Osteocyte (in vitro differentiated cells): ENCODE measurements at regions not wholly inside any gene's neighbourhood (a gene's known extent, or its start where the extent isn't known, plus 50 kb on each side); places are given as distances from the start of the nearest gene placed in this dataset.

ENCODE experiments used
- DNase-seq: peaks from one replicate; pipeline ENCODE4 v3.0.0; 2021; ENCODE audit warnings: mixed read lengths; ENCODE audit not compliant: unreplicated experiment; ENCODE audit errors: extremely low spot score
- H3K27ac Mint-ChIP-seq: one replicate; pipeline ENCODE4 v1.8.0; 2021; ENCODE audit warnings: mild to moderate bottlenecking, mixed read lengths; ENCODE audit not compliant: unreplicated experiment
- H3K27me3 Mint-ChIP-seq: one replicate; pipeline ENCODE4 v1.8.0; 2021; ENCODE audit warnings: mixed read lengths; ENCODE audit not compliant: unreplicated experiment
- H3K36me3 Mint-ChIP-seq: one replicate; pipeline ENCODE4 v1.8.0; 2021; ENCODE audit warnings: mixed read lengths; ENCODE audit not compliant: unreplicated experiment
- H3K4me1 Mint-ChIP-seq: one replicate; pipeline ENCODE4 v1.8.0; 2021; ENCODE audit warnings: mixed read lengths; ENCODE audit not compliant: unreplicated experiment
- H3K4me3 Mint-ChIP-seq: one replicate; pipeline ENCODE4 v1.8.0; 2021; ENCODE audit warnings: mild to moderate bottlenecking, moderate library complexity, mixed read lengths; ENCODE audit not compliant: unreplicated experiment
- H3K9me3 Mint-ChIP-seq: one replicate; pipeline ENCODE4 v1.8.0; 2021; ENCODE audit warnings: mixed read lengths; ENCODE audit not compliant: unreplicated experiment
- TF ChIP-seq, protein P1 (sequence below): fragments of 200-600 bp; sonication (generic); IDR thresholded peaks from 2 replicates; pipeline ENCODE4 v1.5.0; 2021; ENCODE audit warnings: antibody characterized with exemption, mild to moderate bottlenecking, moderate library complexity

DNA sequence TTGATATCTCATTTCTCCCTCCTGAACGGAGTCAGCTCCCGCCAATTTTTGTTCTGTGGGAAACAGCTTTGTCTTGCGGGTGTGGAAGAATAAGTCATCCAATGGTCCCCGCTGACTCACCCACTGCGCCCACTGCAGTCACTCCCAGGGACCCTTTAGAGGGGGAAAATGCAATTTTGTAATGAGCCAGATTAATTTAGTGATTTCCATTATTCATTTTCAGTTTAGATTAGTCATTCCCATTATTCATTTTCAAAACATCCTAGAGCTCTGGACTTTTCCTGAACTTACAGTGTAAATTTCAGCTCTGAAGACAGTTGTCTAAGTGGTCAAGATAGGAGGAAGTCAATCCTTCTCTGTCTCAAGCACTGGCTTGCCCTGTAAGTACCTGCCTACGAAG, 154.9 kb upstream of the TMEM72 start:
- H3K9me3 Mint-ChIP-seq = no peaks in the 10 kb centered on the region
- H3K4me3 Mint-ChIP-seq = no peak overlapping the region
- peak overlapping the region; percentile 72 for H3K27ac Mint-ChIP-seq
- H3K27me3 Mint-ChIP-seq = no peaks in the 10 kb centered on the region
- H3K36me3 Mint-ChIP-seq = no peaks in the 10 kb centered on the region
- peaks cover 70% of the 10 kb centered on the region for H3K4me1 Mint-ChIP-seq
- DNase-seq = no peak
- TF ChIP-seq, protein P1, sequence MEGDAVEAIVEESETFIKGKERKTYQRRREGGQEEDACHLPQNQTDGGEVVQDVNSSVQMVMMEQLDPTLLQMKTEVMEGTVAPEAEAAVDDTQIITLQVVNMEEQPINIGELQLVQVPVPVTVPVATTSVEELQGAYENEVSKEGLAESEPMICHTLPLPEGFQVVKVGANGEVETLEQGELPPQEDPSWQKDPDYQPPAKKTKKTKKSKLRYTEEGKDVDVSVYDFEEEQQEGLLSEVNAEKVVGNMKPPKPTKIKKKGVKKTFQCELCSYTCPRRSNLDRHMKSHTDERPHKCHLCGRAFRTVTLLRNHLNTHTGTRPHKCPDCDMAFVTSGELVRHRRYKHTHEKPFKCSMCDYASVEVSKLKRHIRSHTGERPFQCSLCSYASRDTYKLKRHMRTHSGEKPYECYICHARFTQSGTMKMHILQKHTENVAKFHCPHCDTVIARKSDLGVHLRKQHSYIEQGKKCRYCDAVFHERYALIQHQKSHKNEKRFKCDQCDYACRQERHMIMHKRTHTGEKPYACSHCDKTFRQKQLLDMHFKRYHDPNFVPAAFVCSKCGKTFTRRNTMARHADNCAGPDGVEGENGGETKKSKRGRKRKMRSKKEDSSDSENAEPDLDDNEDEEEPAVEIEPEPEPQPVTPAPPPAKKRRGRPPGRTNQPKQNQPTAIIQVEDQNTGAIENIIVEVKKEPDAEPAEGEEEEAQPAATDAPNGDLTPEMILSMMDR = no peak

DNA sequence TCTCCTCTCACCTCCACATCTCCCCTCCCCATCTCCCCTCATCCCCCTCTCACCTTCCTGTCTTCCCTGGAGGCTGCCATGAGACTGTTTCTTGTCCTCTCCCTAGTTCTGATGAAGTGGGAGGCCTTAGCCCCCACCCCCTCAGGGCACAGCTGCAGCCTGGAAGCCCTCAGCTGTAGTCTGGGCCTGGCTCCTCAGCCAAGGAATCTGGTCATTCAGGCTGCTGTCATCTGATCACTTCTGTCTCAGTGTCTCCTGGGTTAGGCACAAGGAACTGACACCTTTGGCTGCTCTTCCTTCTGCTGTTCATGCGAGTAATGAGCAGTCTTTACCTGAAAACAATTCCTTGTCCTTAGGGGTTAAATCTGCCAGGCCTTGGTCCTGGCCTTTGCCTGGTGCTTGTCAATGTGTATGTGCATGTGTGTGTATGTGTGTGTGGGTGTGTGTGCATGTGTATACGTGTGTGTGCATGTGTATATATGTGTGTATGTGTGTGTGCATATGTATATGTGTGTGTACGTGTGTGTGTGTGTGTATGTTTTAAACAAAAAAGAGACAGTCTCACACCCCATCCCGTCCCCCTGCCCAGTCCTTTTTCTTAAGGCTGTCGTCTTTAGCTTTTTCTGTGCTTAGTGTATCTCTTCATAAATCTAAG, 153.5 kb upstream of the TMEM72 start:
- H3K36me3 Mint-ChIP-seq = no peaks in the 10 kb centered on the region
- peaks cover 65% of the 10 kb centered on the region for H3K4me1 Mint-ChIP-seq
- H3K27ac Mint-ChIP-seq = no peak overlapping the region
- H3K27me3 Mint-ChIP-seq = no peaks in the 10 kb centered on the region
- DNase-seq = no peak
- no peaks in the 10 kb centered on the region for H3K9me3 Mint-ChIP-seq
- TF ChIP-seq, protein P1 = no peak
- H3K4me3 Mint-ChIP-seq = no peak overlapping the region

DNA sequence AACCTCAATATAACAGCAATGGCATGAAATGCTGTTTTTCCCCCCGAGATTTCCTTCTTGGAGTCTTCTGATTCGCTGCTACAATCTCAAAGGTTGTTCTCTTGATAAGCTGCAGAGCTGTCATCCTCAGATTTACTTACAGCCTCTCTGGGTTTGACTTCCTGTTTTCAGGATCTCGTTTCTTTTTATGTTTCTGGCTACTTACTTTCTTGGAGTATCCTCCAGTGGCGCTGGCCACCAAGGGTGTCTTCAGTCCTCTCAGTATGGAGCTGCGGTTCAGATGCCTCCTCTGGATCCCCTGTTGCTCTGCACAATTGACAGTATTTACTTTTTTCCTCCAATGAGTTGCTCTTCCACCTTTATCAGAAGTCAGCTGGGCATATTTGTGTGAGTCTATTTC, 152.0 kb upstream of the TMEM72 start:
- Mint-ChIP-seq H3K27ac (peak overlapping the region; percentile 16), H3K4me3 (no peak overlapping the region), H3K27me3 (no peaks in the 10 kb centered on the region), H3K4me1 (peaks cover 66% of the 10 kb centered on the region), H3K9me3 (no peaks in the 10 kb centered on the region), H3K36me3 (no peaks in the 10 kb centered on the region)
- TF ChIP-seq, protein P1 = no peak
- no peak for DNase-seq

DNA sequence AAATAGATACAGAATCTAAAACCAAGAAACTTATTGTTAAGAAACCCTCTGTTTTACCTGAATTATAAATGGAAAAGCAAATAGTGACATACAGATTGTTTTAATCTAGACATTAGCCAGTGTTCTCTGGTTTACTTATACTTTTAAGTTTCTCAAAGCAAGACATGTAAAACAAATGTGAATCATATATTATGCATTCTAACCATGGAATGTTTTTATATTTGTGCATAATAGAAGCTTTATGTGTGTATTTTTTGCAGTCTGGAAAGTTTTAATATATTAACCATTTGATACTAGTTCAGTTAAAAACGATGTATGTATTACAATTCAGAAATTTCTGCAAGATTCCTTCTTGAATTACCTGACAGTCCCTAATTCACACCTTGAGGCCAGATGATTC, 150.6 kb upstream of the TMEM72 start:
- TF ChIP-seq, protein P1 = no peak

DNA sequence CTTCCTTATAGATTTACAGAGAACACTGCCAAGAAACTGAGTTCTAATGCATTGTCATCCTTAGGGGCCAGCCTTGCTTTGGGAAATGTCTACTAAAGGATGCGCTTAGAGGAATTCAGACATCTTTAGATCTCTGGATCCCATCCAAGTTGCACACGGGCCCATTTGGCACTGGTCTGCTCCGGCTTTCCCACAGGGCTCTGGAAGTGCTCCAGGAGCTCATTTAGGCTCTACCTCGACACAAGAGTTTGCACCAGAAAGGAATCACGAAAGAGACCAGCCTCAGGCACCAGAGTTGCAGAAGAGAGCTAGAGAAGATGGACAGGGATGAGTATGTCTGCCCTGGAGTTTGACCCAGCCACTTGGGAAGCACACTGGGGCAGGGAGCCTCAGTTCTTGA, 150.1 kb upstream of the TMEM72 start:
- H3K4me3 Mint-ChIP-seq = no peak overlapping the region
- H3K27ac Mint-ChIP-seq = peak overlapping the region; percentile 38
- no peak for DNase-seq
- peaks cover 74% of the 10 kb centered on the region for H3K4me1 Mint-ChIP-seq
- no peaks in the 10 kb centered on the region for H3K36me3 Mint-ChIP-seq
- H3K9me3 Mint-ChIP-seq = no peaks in the 10 kb centered on the region
- no peaks in the 10 kb centered on the region for H3K27me3 Mint-ChIP-seq
- TF ChIP-seq, protein P1 = no peak

More for the DNA sequence above, 150.6 kb upstream of the TMEM72 start:
- Mint-ChIP-seq H3K9me3 (no peaks in the 10 kb centered on the region), H3K27ac (peak overlapping the region; percentile 16), H3K27me3 (no peaks in the 10 kb centered on the region), H3K4me3 (no peak overlapping the region), H3K4me1 (peaks cover 75% of the 10 kb centered on the region), H3K36me3 (no peaks in the 10 kb centered on the region)
- DNase-seq = no peak
